Hematopoietic multipotent progenitor cell treated with erythropoietin and hydrocortisone succinate and interleukin-3 and kit ligand, for 4 days (in vitro differentiated cells): ENCODE measurements at regions not wholly inside any gene's neighbourhood (a gene's known extent, or its start where the extent isn't known, plus 50 kb on each side); places are given as distances from the start of the nearest gene placed in this dataset.
"Not testable (repeated sequence)": the region's sequence is repeated elsewhere in the genome, so short reads cannot be mapped to it uniquely, and the experiment has no call there.

Experiments
- DNase-seq: peaks from one replicate; pipeline ENCODE4 v3.0.0-alpha.2; 2015

GRCh38 chr18:49692906-49693716 lies 120.2 kb downstream of the ACAA2 start:
- DNase-seq, result no peak

DNA sequence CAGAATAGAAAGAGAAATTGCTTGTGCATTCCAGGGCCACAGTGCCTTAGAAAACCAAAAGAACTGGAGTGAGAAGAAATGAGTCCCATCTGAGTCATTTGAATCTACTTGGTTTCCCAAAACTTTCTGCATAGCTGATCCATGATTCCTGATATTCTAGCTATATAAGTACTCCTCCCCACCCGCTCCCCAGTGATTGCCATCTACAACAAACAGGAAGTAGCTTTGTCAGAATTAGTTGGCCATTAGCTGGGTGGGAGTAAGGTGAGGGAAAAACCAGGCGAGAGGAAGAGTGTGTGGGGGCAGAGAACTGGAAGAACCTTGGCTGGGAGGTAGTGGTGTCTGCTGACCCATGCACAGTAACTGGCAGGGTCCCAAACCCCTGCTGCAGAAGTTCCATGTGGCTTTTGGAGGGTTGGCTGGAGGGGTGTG lies 122.1 kb downstream of the ACAA2 start:
- DNase-seq, result no peak

DNA sequence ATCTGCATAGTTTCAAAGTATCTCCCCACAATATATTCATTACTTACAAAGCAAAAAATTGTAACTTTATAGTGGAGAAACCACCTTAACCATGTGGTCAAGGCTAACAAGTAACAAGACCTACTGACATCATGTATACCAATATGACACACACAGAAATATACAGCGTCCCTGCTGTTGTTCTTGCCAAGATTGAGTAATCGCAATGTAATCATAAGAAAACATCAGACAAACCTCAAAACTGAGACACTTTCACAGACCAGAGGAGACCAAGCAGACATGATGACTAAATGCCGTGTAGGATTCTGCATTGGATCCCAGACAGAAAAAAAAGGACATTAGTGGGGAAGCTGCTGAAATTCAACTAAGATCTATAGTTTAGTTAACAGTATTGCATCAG lies 123.0 kb downstream of the ACAA2 start:
- peak; percentile 21 for DNase-seq

DNA sequence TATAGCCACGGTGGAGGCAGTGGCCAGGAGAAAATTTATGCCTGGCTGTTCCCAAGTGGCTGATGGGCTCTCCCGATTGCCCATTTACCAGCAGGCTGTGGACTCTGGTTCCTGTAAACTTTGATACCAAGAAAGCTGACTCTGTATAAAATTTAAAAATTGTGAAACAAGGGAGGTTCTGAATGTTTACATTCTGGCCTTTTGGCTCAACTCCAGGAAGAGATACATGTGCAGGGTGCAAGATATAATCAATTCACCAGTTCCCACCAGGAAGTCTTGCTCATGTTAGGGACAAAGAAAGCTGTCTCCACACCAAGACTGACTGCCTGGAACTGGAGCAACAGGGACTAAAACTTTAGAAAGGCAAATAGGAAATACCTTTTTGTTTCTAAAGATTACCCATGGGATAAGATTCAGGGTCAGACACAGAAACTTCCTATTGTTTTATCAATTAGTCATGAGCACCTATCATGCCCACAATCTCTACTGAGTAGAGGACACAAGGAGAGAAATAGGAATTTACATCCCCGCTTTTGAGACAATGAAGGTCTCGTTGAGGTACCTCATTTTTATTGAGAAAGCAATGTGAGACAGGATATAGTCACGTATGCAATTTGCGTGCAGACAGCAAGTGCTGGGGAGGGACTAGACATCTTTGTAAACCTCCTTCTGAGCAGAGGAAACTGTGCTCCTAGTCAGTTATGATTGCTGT lies 123.5 kb downstream of the LIPG start:
- DNase-seq, result no peak

- DNase-seq, result not testable (repeated sequence)
These were observed 120.9 kb downstream of the LIPG start for GRCh38 chr18:49682803-49683190.

- no peak for DNase-seq
These were observed 120.4 kb downstream of the LIPG start for GRCh38 chr18:49682173-49682802.

- DNase-seq, result no peak
These were observed 119.5 kb downstream of the LIPG start for GRCh38 chr18:49681387-49681786.

- no peak for DNase-seq
These were observed 116.6 kb downstream of the LIPG start for GRCh38 chr18:49678440-49678839.

GRCh38 chr18:49677762-49678413 lies 116.0 kb downstream of the LIPG start:
- DNase-seq, result peak; percentile 53

GRCh38 chr18:49677081-49677480 lies 115.2 kb downstream of the LIPG start:
- no peak for DNase-seq

GRCh38 chr18:49673281-49673680 lies 111.4 kb downstream of the LIPG start:
- no peak for DNase-seq

GRCh38 chr18:49672853-49673252 lies 111.0 kb downstream of the LIPG start:
- no peak for DNase-seq

- DNase-seq, result no peak
These were observed 107.5 kb downstream of the LIPG start for GRCh38 chr18:49669403-49669802.

DNA sequence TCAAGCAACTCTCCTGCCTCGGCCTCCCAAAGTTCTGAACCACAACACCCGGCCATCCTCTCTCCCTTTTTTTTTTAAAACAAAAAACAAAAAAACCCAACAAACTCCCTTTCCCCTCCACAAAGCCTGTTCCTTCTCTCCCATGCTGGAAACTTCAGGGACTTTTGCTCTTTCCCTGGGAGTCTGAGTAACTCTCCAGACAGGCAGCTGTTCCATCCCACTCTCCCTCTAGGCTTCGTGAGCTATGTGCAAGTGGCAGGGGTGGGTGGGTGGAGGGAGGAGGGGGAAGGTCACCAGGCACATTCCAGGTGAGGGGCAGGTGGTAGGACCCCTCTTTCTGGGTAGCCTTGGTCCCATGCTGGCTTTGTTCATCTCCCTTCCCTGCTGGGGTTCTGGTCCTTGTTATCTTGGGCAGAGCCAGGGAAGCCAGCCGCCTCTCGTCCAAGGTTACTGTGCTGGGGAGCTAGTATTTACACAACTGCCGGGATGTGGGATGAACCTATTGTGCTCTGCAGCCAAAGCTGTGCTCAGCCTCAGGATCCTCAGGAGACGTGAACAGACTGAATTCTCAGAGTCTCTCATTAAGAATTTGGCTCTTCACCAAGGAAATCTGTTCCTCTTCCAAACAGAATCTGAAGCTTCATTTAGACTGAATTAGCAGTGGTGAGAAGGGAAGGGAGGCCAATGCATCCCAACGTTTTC lies 106.9 kb downstream of the LIPG start:
- DNase-seq, result no peak

GRCh38 chr18:49667462-49667861 lies 105.6 kb downstream of the LIPG start:
- DNase-seq, result no peak

- DNase-seq, result no peak
These were observed 104.4 kb downstream of the LIPG start for GRCh38 chr18:49666045-49666775.

DNA sequence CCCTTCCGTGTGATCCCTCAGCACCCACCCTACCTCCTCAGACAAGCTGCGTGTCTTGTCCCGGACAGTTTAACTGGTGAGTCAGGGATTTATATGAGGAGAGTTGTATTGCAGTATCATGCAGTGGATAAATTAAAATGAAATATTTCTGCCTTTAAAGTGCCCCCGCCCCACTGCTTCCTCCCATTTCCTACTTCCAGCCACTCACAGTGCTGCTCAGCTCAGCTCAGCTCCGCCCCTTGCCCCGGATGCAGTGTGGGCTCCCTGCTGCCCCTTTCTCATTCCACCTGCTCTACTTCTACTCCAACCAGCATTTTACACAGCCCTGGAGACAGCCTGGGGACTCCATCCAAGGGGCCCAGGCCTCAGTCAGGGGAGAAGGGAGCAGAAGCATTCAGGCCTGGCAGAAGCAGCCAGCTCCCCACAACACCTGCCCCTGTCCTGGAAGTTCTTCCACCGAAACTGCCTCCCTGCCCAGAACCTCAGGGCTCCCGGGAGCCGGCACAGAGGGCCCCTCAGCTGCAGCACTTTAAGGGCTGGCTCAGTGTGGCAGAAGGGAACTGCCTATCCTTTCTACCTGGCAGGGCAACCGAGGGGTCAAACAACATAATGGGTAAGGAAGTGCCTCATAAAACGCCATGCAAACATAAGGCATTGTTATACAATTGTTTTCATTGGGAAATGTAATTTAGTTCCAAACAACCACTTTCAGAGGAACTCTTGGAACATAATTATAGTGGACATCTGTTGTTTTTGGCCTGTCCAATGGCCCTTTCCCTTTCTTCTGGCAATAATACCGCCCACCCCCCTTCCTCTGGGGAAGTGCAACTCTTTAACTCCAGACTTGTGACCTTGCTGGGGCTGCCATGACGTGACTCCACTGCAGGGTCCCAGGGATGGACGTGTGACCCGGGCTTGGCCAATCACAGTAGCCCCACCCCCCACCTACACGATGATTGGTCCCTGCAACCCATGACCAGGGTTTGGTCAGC lies 102.3 kb downstream of the LIPG start:
- no peak for DNase-seq

DNA sequence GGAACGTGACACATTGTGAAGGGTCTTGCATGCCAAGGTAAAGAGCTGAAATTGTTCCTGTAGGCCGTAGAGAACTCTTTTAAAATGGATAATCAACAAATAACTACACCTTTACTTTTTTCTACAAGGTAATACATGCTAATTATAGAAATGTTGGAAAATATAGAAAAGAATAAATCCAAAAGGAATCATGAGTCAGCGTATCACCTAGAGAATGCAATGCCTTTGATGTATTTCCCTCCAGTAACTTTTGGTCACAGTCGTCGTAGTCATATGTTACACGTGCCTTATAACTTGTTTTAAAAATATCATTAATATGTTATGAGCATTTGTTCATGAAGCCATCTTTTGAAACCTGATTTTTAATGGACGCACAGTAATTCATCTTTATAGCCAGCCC lies 100.6 kb downstream of the LIPG start:
- DNase-seq, result no peak

- no peak for DNase-seq
These were observed 97.1 kb downstream of the LIPG start for GRCh38 chr18:49658823-49659404.

DNA sequence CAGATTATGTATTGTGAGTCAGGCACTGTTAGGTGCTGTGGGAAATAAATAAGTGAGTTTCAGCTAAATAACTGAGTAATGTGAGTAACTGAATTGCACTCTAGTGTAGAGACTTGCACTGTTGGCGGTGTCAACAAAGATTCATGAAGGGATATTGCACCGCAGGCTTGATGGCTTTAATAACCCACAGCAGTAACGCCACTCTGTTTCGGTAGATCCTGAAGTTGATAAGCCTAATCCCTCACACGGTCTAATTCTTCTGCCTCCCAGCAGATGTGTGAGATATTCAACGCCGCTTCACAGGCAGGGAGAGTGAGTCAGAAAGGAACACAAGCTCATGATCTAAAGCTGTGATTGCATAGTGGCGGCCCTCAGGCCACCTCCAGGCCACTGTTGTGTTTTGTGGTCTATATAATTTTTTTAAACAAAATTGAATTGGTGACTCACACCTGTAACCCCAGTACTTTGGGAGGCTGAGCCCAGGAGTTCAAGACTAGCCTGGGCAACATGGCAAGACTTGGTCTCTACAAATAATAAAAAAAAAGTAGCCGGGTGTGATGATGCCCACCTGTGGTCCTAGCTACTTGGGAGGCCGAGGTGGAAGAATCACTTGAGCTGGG lies 94.3 kb downstream of the LIPG start:
- DNase-seq, result peak; percentile 4
